Mesendoderm (in vitro differentiated cells): ENCODE measurements at regions not wholly inside any gene's neighbourhood (a gene's known extent, or its start where the extent isn't known, plus 50 kb on each side); places are given as distances from the start of the nearest gene placed in this dataset.
"Not testable (repeated sequence)": the region's sequence is repeated elsewhere in the genome, so short reads cannot be mapped to it uniquely, and the experiment has no call there.

ENCODE experiments used
- DNase-seq: peaks from one replicate; pipeline ENCODE4 v3.0.0; 2013
- H2AK5ac ChIP-seq: 2 replicates; pipeline ENCODE4 v1.6.1; 2013; ENCODE audit warnings: low read length, inconsistent platforms
- H2BK120ac ChIP-seq: 2 replicates; pipeline ENCODE4 v1.6.1; 2013; ENCODE audit warnings: low read depth, mild to moderate bottlenecking, low read length, moderate library complexity, mixed read lengths
- H2BK15ac ChIP-seq: replicated peaks from 2 replicates; pipeline ENCODE4 v1.6.1; 2013; ENCODE audit warnings: low read depth, mild to moderate bottlenecking, moderate library complexity
- H2BK5ac ChIP-seq: 2 replicates; pipeline ENCODE4 v1.6.1; 2013; ENCODE audit warnings: low read length, inconsistent platforms
- H3K18ac ChIP-seq: 2 replicates; pipeline ENCODE4 v1.6.1; 2013; ENCODE audit warnings: mild to moderate bottlenecking, low read length, mixed read lengths
- H3K23ac ChIP-seq: one replicate; pipeline ENCODE4 v1.6.1; 2013; ENCODE audit warnings: low read length
- H3K27ac ChIP-seq: 2 replicates; pipeline ENCODE4 v1.5.1; 2013; ENCODE audit warnings: low read depth, mild to moderate bottlenecking, inconsistent platforms, low read length, moderate library complexity
- H3K27me3 ChIP-seq: 2 replicates; pipeline ENCODE4 v1.6.1; 2013; ENCODE audit warnings: low read length, control low read depth, mild to moderate bottlenecking, inconsistent platforms; ENCODE audit not compliant: insufficient read depth, poor library complexity
- H3K36me3 ChIP-seq: 2 replicates; pipeline ENCODE4 v1.6.1; 2013; ENCODE audit warnings: low read length, inconsistent platforms; ENCODE audit not compliant: control insufficient read depth, insufficient read depth
- H3K4ac ChIP-seq: one replicate; pipeline ENCODE4 v1.6.1; 2013; ENCODE audit warnings: low read depth, mild to moderate bottlenecking, low read length, moderate library complexity
- H3K4me1 ChIP-seq: 2 replicates; pipeline ENCODE4 v1.6.1; 2013; ENCODE audit warnings: low read depth, low read length, inconsistent platforms; ENCODE audit not compliant: control insufficient read depth
- H3K4me2 ChIP-seq: 2 replicates; pipeline ENCODE4 v1.6.1; 2013; ENCODE audit warnings: low read length
- H3K4me3 ChIP-seq: 2 replicates; pipeline ENCODE4 v1.5.1; 2013; ENCODE audit warnings: mild to moderate bottlenecking, low read length
- H3K56ac ChIP-seq: one replicate; pipeline ENCODE4 v1.6.1; 2013; ENCODE audit warnings: low read length
- H3K79me1 ChIP-seq: 2 replicates; pipeline ENCODE4 v1.6.1; 2013; ENCODE audit warnings: low read length, inconsistent platforms
- H3K79me2 ChIP-seq: 2 replicates; pipeline ENCODE4 v1.6.1; 2013; ENCODE audit warnings: mild to moderate bottlenecking, low read length; ENCODE audit not compliant: control insufficient read depth, insufficient read depth
- H3K9ac ChIP-seq: 2 replicates; pipeline ENCODE4 v1.6.1; 2013; ENCODE audit warnings: low read length, inconsistent platforms
- H4K5ac ChIP-seq: one replicate; pipeline ENCODE4 v1.6.1; 2013; ENCODE audit warnings: low read length
- H4K8ac ChIP-seq: one replicate; pipeline ENCODE4 v1.6.1; 2013; ENCODE audit warnings: low read depth, mild to moderate bottlenecking, control low read depth, low read length, moderate library complexity
- WGBS: extraction: QIAGEN DNeasy Blood & Tissue Kit; methylation state at CpG from one replicate; pipeline ENCODE4 v1.1.7; 2013; ENCODE audit warnings: low lambda C conversion rate, missing lambda C conversion rate; ENCODE audit not compliant: insufficient coverage; ENCODE audit errors: extremely low coverage; 5-methylcytosine and 5-hydroxymethylcytosine counted together

GRCh38 chr4:22595684-22596083 lies 79.8 kb upstream of the ADGRA3 start:
- no peaks in the 10 kb centered on the region for H3K36me3 ChIP-seq
- peak; percentile 29 for DNase-seq
- no peak overlapping the region for H3K9ac ChIP-seq
- H3K4me2 ChIP-seq = no peak overlapping the region
- H3K27ac ChIP-seq = no peak overlapping the region
- no peak overlapping the region for H3K4ac ChIP-seq
- no peak overlapping the region for H3K18ac ChIP-seq
- no peaks in the 10 kb centered on the region for H3K79me2 ChIP-seq
- H4K8ac ChIP-seq = no peak overlapping the region
- WGBS = no CpG with 5 or more reads among the region's 3 CpGs
- H2BK120ac ChIP-seq = no peak overlapping the region
- H2BK5ac ChIP-seq = no peak overlapping the region
- H2BK15ac ChIP-seq = no peak overlapping the region
- no peak overlapping the region for H3K4me3 ChIP-seq
- peaks cover 2% of the 10 kb centered on the region for H3K4me1 ChIP-seq
- H3K23ac ChIP-seq = no peak overlapping the region
- no peak overlapping the region for H3K56ac ChIP-seq
- no peaks in the 10 kb centered on the region for H3K79me1 ChIP-seq
- H3K27me3 ChIP-seq = no peaks in the 10 kb centered on the region
- no peak overlapping the region for H2AK5ac ChIP-seq
- H4K5ac ChIP-seq = no peak overlapping the region

- H2BK120ac ChIP-seq = no peak overlapping the region
- H3K23ac ChIP-seq = no peak overlapping the region
These were observed 80.5 kb upstream of the ADGRA3 start for GRCh38 chr4:22596409-22596808.

GRCh38 chr4:22597471-22597870 lies 81.6 kb upstream of the ADGRA3 start:
- no peaks in the 10 kb centered on the region for H3K27me3 ChIP-seq
- WGBS = no CpG with 5 or more reads among the region's 5 CpGs
- peak overlapping the region; percentile 78 for H2BK5ac ChIP-seq
- H3K9ac ChIP-seq = no peak overlapping the region
- H4K8ac ChIP-seq = no peak overlapping the region
- H2BK120ac ChIP-seq = no peak overlapping the region
- no peak overlapping the region for H2BK15ac ChIP-seq
- no peak overlapping the region for H3K4ac ChIP-seq
- no peaks in the 10 kb centered on the region for H3K79me2 ChIP-seq
- H3K23ac ChIP-seq = no peak overlapping the region
- H3K56ac ChIP-seq = peak overlapping the region; percentile 56
- H3K4me1 ChIP-seq = peaks cover 2% of the 10 kb centered on the region
- no peaks in the 10 kb centered on the region for H3K36me3 ChIP-seq
- peak overlapping the region; percentile 49 for H3K27ac ChIP-seq
- H2AK5ac ChIP-seq = no peak overlapping the region
- H3K4me3 ChIP-seq = no peak overlapping the region
- H3K4me2 ChIP-seq = no peak overlapping the region
- no peak overlapping the region for H3K18ac ChIP-seq
- no peak for DNase-seq
- no peak overlapping the region for H4K5ac ChIP-seq
- no peaks in the 10 kb centered on the region for H3K79me1 ChIP-seq

More at GRCh38 chr4:22596409-22596808, 80.5 kb upstream of the ADGRA3 start:
- H3K79me1 ChIP-seq = no peaks in the 10 kb centered on the region
- DNase-seq = no peak
- H4K8ac ChIP-seq = no peak overlapping the region
- H2BK5ac ChIP-seq = no peak overlapping the region
- H3K4me1 ChIP-seq = peaks cover 2% of the 10 kb centered on the region
- H2BK15ac ChIP-seq = no peak overlapping the region
- no peak overlapping the region for H3K27ac ChIP-seq
- H3K4ac ChIP-seq = no peak overlapping the region
- H4K5ac ChIP-seq = no peak overlapping the region
- no peaks in the 10 kb centered on the region for H3K79me2 ChIP-seq
- no peak overlapping the region for H3K9ac ChIP-seq
- H3K36me3 ChIP-seq = no peaks in the 10 kb centered on the region
- H3K18ac ChIP-seq = no peak overlapping the region
- no peaks in the 10 kb centered on the region for H3K27me3 ChIP-seq
- H2AK5ac ChIP-seq = no peak overlapping the region
- no peak overlapping the region for H3K56ac ChIP-seq
- WGBS = no CpG with 5 or more reads among the region's 2 CpGs
- no peak overlapping the region for H3K4me2 ChIP-seq
- no peak overlapping the region for H3K4me3 ChIP-seq

GRCh38 chr4:22598113-22599047 lies 82.5 kb upstream of the ADGRA3 start:
- H3K4ac ChIP-seq, H3K36me3 ChIP-seq, H3K9ac ChIP-seq, H3K4me1 ChIP-seq, H2BK120ac ChIP-seq, H2AK5ac ChIP-seq, H3K4me2 ChIP-seq, H3K18ac ChIP-seq, H3K79me2 ChIP-seq, H2BK15ac ChIP-seq, H4K8ac ChIP-seq, H3K27me3 ChIP-seq, H4K5ac ChIP-seq, H3K4me3 ChIP-seq, H3K79me1 ChIP-seq: not testable (repeated sequence)
- Histone ChIP-seq H3K56ac (peak overlapping the region; percentile 34), H2BK5ac (peak overlapping the region; percentile 50), H3K27ac (peak overlapping the region; percentile 40), H3K23ac (peak overlapping the region; percentile 45)
- no CpG with 5 or more reads among the region's 8 CpGs for WGBS
- peak; percentile 47 for DNase-seq

- H4K8ac ChIP-seq, H2BK5ac ChIP-seq, H3K4me3 ChIP-seq, H2BK120ac ChIP-seq, H3K18ac ChIP-seq, H3K27me3 ChIP-seq, H3K56ac ChIP-seq, H3K79me1 ChIP-seq, H3K4me1 ChIP-seq, H3K4me2 ChIP-seq, H3K79me2 ChIP-seq, DNase-seq, H3K23ac ChIP-seq, H4K5ac ChIP-seq, H3K4ac ChIP-seq, H2BK15ac ChIP-seq, H3K9ac ChIP-seq, H3K27ac ChIP-seq, H3K36me3 ChIP-seq, H2AK5ac ChIP-seq: not testable (repeated sequence)
- no CpG with 5 or more reads among the region's 22 CpGs for WGBS
These were observed 83.5 kb upstream of the ADGRA3 start for GRCh38 chr4:22599228-22599928.
